ENCODE measurements at regions not wholly inside any gene's neighbourhood (a gene's known extent, or its start where the extent isn't known, plus 50 kb on each side); places are given as distances from the start of the nearest gene placed in this dataset.

DNA sequence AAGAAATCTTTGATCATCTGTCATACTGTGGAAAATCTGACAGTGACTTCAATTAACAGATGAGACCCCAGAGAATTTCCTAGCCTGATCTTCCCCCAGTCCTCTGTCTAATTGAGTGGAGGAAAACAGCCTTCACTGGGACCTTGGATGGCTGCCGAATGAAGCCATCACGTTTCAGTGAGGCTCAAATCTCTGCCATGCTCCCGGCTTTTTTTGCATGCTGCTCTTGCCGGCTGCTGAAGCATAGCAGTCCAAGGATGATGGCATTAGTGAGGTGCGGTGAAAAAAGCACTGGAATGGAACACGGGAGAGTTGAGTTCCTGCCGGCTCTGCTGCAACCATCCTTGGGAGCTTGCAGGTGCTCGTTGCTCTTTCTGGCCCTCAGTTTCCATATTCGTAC is 430.5 kb downstream of the SLC4A3 start:
- TF ChIP-seq, protein P1, sequence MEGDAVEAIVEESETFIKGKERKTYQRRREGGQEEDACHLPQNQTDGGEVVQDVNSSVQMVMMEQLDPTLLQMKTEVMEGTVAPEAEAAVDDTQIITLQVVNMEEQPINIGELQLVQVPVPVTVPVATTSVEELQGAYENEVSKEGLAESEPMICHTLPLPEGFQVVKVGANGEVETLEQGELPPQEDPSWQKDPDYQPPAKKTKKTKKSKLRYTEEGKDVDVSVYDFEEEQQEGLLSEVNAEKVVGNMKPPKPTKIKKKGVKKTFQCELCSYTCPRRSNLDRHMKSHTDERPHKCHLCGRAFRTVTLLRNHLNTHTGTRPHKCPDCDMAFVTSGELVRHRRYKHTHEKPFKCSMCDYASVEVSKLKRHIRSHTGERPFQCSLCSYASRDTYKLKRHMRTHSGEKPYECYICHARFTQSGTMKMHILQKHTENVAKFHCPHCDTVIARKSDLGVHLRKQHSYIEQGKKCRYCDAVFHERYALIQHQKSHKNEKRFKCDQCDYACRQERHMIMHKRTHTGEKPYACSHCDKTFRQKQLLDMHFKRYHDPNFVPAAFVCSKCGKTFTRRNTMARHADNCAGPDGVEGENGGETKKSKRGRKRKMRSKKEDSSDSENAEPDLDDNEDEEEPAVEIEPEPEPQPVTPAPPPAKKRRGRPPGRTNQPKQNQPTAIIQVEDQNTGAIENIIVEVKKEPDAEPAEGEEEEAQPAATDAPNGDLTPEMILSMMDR (IDR thresholded peaks at IDR 0.05), result no peak
- no peak overlapping the region for H3K4me3 ChIP-seq
- DNase-seq (ENCODE audit: low spot score), result no peak
- no peak overlapping the region for H3K27ac ChIP-seq

DNA sequence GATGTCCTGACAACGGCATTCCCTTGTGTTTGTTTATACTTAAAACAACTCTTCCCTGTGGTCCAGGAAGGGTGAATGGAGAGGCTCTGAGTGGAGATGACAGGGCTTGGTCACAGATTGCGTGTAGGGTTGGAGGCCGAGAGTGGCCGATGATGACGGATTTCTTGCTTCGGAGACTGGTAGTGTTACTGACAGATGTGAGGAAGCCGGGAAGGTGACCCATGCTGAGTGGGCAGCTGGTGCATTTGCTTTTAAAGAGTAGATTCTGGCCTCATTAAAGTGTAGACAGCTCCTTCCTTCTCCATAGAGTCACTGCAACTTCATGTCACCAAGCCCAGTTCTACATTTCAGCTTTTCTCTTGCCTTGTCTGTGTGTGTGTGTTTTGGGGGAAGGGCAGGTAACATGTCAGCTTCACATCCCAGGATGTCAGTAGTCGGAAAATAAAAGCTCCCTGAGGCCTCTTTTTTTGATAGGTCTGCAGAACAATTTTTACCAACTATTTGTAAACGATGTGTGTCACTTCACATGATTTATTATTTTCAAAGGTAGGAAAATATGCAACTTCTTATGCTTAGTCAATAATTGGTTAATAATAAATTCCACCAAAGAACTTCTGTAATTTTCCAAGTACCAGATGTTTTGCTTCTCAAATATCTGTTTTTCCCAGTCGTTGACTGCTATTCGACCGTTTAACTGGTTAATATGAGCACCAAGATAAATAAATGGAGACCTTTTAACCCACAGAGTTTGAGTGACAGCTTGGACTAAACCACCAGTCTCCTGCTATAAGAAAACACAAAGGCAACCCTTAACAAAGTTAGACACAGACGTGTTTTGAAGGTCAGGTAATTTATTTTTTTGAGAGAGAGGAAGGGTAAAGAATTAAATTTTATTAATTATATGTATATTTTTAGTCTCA is 436.9 kb downstream of the SLC4A3 start:
- no peak for DNase-seq (ENCODE audit: low spot score)
- Histone ChIP-seq H3K27ac (no peak overlapping the region), H3K4me3 (no peak overlapping the region)
- TF ChIP-seq, protein P1 (IDR thresholded peaks at IDR 0.05), result no peak

DNA sequence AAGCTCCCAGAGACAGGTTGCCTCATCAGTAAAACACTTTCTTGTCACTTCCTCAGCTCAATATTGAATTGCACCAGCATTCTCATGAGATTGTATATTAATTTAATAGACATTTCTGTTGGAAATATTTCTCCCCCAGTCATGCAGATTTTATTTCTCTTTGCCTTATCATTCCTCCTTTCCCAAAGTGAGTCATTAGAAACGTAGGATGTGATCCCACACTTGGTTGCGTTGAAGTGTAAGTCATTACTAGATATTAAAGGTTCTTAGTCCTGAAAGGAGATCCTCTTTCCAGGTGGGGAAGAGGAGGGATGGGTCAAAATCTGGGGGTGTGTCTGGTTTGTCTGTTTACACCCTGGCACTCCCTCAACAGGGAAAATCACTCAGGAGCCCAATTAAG is 438.2 kb downstream of the SLC4A3 start:
- TF ChIP-seq, protein P1 (IDR thresholded peaks at IDR 0.05), result no peak
- H3K27ac ChIP-seq, result no peak overlapping the region
- H3K4me3 ChIP-seq, result no peak overlapping the region
- DNase-seq (ENCODE audit: low spot score), result no peak

DNA sequence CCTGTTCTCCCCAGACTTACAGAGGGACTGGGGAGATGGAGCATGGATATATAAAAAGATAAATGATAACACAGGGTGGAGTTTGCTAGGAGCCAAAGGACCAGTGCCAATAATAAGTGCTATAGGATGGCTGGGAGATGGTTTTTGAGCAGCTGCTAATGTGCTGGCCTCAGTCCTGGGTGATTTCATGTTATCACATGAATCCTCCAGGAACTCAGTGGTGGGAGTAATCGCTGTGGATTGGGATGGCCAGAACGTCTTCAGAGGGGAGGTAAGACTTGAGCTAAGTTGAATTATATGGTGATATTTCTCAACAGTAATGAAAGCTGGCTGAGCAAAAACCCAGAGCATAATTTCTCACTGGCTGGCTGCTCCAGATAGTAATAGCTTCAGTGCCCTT is 441.4 kb downstream of the SLC4A3 start:
- no peak for DNase-seq (ENCODE audit: low spot score)
- Histone ChIP-seq H3K4me3 (no peak overlapping the region), H3K27ac (no peak overlapping the region)
- TF ChIP-seq, protein P1 (IDR thresholded peaks at IDR 0.05), result no peak

DNA sequence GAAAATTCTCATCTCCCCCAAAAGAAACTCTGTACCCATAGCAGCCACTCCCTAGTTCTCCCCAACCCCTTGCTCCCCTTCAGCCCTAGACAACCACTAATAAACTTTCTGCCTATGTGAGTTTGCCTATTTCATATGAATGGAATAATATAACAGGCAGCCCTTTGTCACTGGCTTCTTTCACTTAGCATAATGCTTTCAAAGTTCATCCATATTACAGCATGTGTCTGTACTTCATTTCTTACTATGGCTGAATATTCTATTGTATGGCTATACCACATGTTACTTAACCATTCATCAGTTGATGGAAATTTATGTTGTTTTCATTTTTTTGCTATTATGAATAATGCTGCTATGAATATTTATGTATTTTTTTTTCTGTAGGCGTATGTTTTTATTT is 442.9 kb downstream of the SLC4A3 start:
- H3K27ac ChIP-seq, result no peak overlapping the region
- H3K4me3 ChIP-seq, result no peak overlapping the region
- TF ChIP-seq, protein P1 (IDR thresholded peaks at IDR 0.05), result no peak
- no peak for DNase-seq (ENCODE audit: low spot score)

DNA sequence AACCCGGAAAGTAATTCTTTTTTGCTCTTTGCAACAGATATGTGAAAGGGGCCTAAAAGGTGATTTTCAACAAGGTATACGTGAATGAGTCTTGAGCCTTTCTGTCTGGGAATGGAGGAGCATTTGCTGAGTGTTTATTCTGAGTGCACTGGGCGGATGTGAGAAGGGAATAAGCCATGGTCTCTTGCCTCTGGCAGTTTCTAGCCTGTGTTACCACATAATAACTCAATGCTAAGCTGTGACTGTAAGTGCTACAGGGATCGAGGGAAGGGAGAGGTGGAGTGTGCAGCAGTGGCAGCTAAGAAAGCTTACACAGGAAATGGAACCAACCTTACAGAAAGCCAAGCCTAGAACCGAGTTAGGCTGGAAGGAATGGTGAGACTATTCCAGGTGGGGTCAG is 444.3 kb downstream of the SLC4A3 start:
- TF ChIP-seq, protein P1 (IDR thresholded peaks at IDR 0.05), result no peak
- Histone ChIP-seq H3K4me3 (no peak overlapping the region), H3K27ac (no peak overlapping the region)
- DNase-seq (ENCODE audit: low spot score), result no peak

DNA sequence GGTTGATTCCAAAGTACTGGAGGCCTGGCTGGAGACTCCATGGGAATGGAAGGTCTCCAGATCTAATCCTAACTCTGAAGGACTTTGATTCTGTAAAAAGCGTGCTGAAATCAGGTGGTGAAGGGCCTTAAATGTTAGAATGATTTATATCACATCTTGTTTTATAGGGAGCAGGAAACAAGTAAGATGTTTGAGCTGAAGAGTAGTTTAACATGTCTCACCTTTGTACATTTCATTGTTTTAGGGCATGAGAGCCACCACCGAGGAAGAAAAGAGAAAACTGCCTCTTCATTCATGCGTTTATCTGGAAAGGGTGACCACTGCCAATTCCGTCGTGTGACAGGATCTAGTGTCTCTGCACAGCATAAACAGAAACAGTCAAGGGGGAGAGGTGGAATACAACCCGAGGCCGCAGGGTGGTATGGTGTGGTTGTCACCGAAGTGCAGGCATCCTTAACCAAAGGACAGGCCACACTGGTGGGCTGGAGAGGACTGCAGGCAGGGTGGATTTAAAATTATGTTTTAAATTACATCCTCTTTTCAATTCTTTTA is 445.3 kb downstream of the SLC4A3 start:
- TF ChIP-seq, protein P1 (IDR thresholded peaks at IDR 0.05), result no peak
- no peak overlapping the region for H3K27ac ChIP-seq
- no peak for DNase-seq (ENCODE audit: low spot score)

More for the DNA sequence above, 445.3 kb downstream of the SLC4A3 start:
- H3K4me3 ChIP-seq, result no peak overlapping the region
